HEK293 (cell line): ENCODE measurements at regions not wholly inside any gene's neighbourhood (a gene's known extent, or its start where the extent isn't known, plus 50 kb on each side); places are given as distances from the start of the nearest gene placed in this dataset.

Source experiments
- CTCF ChIA-PET: fragments of 350-600 bp; formaldehyde crosslinking; extraction: SDS; loops from one replicate; lab custom pipeline; 2021; ENCODE audit warnings: antibody characterized with exemption; lab: Yijun Ruan, JAX
- POLR2A ChIA-PET: fragments of 300-600 bp; formaldehyde crosslinking; extraction: SDS; loops from one replicate; lab custom pipeline; 2020; ENCODE audit warnings: antibody characterized with exemption, inconsistent platforms; lab: Yijun Ruan, JAX
- H3K27ac ChIP-seq: fragments of 200-500 bp; sonication (Bioruptor generic); 2 replicates; pipeline ENCODE4 v1.5.1; 2014; ENCODE audit warnings: low read depth, low read length, control low read depth, inconsistent platforms; ENCODE audit errors: extremely low read depth
- H3K36me3 ChIP-seq, 2 experiments: fragments of 200-500 bp in 1 of 2; sonication (Bioruptor generic) in 1 of 2; 1 replicate in 1 of 2; 2 replicates in 1 of 2; pipeline ENCODE4 v1.5.1; 2014 to 2017; ENCODE audit warnings: inconsistent platforms in 2 of 2, low read length in 2 of 2; ENCODE audit not compliant: control insufficient read depth in 2 of 2, insufficient read depth in 1 of 2
- H3K4me1 ChIP-seq: fragments of 200-500 bp; sonication (Bioruptor generic); 2 replicates; pipeline ENCODE4 v1.5.1; 2014; ENCODE audit warnings: mild to moderate bottlenecking, low read length, inconsistent platforms; ENCODE audit not compliant: control insufficient read depth, insufficient read depth
- H3K4me3 ChIP-seq: 2 replicates; pipeline ENCODE4 v1.5.1; 2011; ENCODE audit warnings: low read depth, mild to moderate bottlenecking, control low read depth, low read length, moderate library complexity
- H3K9me3 ChIP-seq: fragments of 200-500 bp; sonication (Bioruptor generic); 2 replicates; pipeline ENCODE4 v1.5.1; 2014; ENCODE audit warnings: low read depth, low read length, inconsistent platforms; ENCODE audit not compliant: control insufficient read depth, insufficient read depth
- FEZF1 ChIP-seq: fragments of 450-650 bp; formaldehyde crosslinking; IDR thresholded peaks from 2 replicates; pipeline ENCODE4 v1.5.1; 2016; ENCODE audit warnings: missing biosample characterization, missing genetic modification characterization
- GFI1B ChIP-seq: fragments of 450-650 bp; formaldehyde crosslinking; IDR thresholded peaks from 2 replicates; pipeline ENCODE4 v1.5.1; 2016; ENCODE audit warnings: missing biosample characterization, missing genetic modification characterization
- KLF8 ChIP-seq: fragments of 450-650 bp; formaldehyde crosslinking; IDR thresholded peaks from 2 replicates; pipeline ENCODE4 v1.5.1; 2016; ENCODE audit warnings: missing biosample characterization, missing genetic modification characterization
- MZF1 ChIP-seq: fragments of 450-650 bp; formaldehyde crosslinking; IDR thresholded peaks from 2 replicates; pipeline ENCODE4 v1.5.1; 2017; ENCODE audit warnings: missing biosample characterization, missing genetic modification characterization, borderline replicate concordance
- OVOL3 ChIP-seq: fragments of 450-650 bp; formaldehyde crosslinking; IDR thresholded peaks from 2 replicates; pipeline ENCODE4 v1.5.1; 2016; ENCODE audit warnings: missing biosample characterization, missing genetic modification characterization
- TCF7L2 ChIP-seq: IDR thresholded peaks from 2 replicates; pipeline ENCODE4 v1.6.1; 2011; ENCODE audit warnings: low read depth, mild to moderate bottlenecking, inconsistent platforms, low read length, moderate library complexity, borderline replicate concordance
- TRIM28 ChIP-seq: IDR thresholded peaks from 2 replicates; pipeline ENCODE4 v1.6.1; 2011; ENCODE audit warnings: low read length, control low read depth, borderline replicate concordance
- ZBTB1 ChIP-seq: fragments of 450-650 bp; formaldehyde crosslinking; IDR thresholded peaks from 2 replicates; pipeline ENCODE4 v1.5.1; 2016; ENCODE audit warnings: missing biosample characterization, missing genetic modification characterization
- ZFHX2 ChIP-seq: fragments of 450-650 bp; formaldehyde crosslinking; conservative IDR thresholded peaks from 2 replicates; pipeline ENCODE4 v1.5.1; 2016; ENCODE audit warnings: missing biosample characterization, missing genetic modification characterization
- ZNF16 ChIP-seq: fragments of 450-650 bp; formaldehyde crosslinking; IDR thresholded peaks from 2 replicates; pipeline ENCODE4 v1.5.1; 2016; ENCODE audit warnings: low read depth, missing biosample characterization, missing genetic modification characterization
- ZNF169 ChIP-seq: fragments of 450-650 bp; formaldehyde crosslinking; IDR thresholded peaks from 2 replicates; pipeline ENCODE4 v1.5.1; 2016; ENCODE audit warnings: missing biosample characterization, missing genetic modification characterization
- ZNF221 ChIP-seq: fragments of 450-650 bp; formaldehyde crosslinking; IDR thresholded peaks from 2 replicates; pipeline ENCODE4 v1.5.1; 2017; ENCODE audit warnings: missing biosample characterization, missing genetic modification characterization, borderline replicate concordance
- ZNF391 ChIP-seq: fragments of 450-650 bp; formaldehyde crosslinking; IDR thresholded peaks from 2 replicates; pipeline ENCODE4 v1.5.1; 2016; ENCODE audit warnings: low read depth, missing biosample characterization, missing genetic modification characterization, borderline replicate concordance
- ZNF426 ChIP-seq: fragments of 450-650 bp; formaldehyde crosslinking; IDR thresholded peaks from 2 replicates; pipeline ENCODE4 v1.5.1; 2017; ENCODE audit warnings: missing biosample characterization, missing genetic modification characterization, mild to moderate bottlenecking, inconsistent platforms, moderate library complexity
- ZNF501 ChIP-seq: fragments of 450-650 bp; formaldehyde crosslinking; IDR thresholded peaks from 2 replicates; pipeline ENCODE4 v1.5.1; 2016; ENCODE audit warnings: missing biosample characterization, missing genetic modification characterization
- ZNF510 ChIP-seq: fragments of 450-650 bp; formaldehyde crosslinking; IDR thresholded peaks from 2 replicates; pipeline ENCODE4 v1.5.1; 2018; ENCODE audit warnings: mild to moderate bottlenecking, missing genetic modification characterization, missing biosample characterization; ENCODE audit not compliant: insufficient replicate concordance
- ZNF514 ChIP-seq: fragments of 450-650 bp; formaldehyde crosslinking; IDR thresholded peaks from 2 replicates; pipeline ENCODE4 v1.5.1; 2016; ENCODE audit warnings: missing biosample characterization, missing genetic modification characterization
- ZNF777 ChIP-seq: fragments of 450-650 bp; formaldehyde crosslinking; IDR thresholded peaks from 2 replicates; pipeline ENCODE4 v1.5.1; 2017; ENCODE audit warnings: missing biosample characterization, missing genetic modification characterization, borderline replicate concordance
- ZNF830 ChIP-seq: fragments of 450-650 bp; IDR thresholded peaks from 2 replicates; pipeline ENCODE4 v1.5.0; 2018; ENCODE audit warnings: missing biosample characterization, missing genetic modification characterization, low read depth, mild to moderate bottlenecking, moderate library complexity
- ZSCAN23 ChIP-seq: fragments of 450-650 bp; formaldehyde crosslinking; IDR thresholded peaks from 2 replicates; pipeline ENCODE4 v1.5.1; 2016; ENCODE audit warnings: missing biosample characterization, missing genetic modification characterization
- TF ChIP-seq, protein P1 (sequence below): fragments of 450-650 bp; formaldehyde crosslinking; IDR thresholded peaks from 2 replicates; pipeline ENCODE4 v1.5.1; 2017; ENCODE audit warnings: missing biosample characterization, mild to moderate bottlenecking, missing genetic modification characterization, moderate library complexity
- TF ChIP-seq, protein P2 (sequence below): fragments of 450-650 bp; formaldehyde crosslinking; IDR thresholded peaks from 2 replicates; pipeline ENCODE4 v1.5.1; 2017; ENCODE audit warnings: missing biosample characterization, missing genetic modification characterization
- TF ChIP-seq, protein P3 (sequence below): fragments of 450-650 bp; formaldehyde crosslinking; IDR thresholded peaks from 2 replicates; pipeline ENCODE4 v1.5.1; 2017; ENCODE audit warnings: missing biosample characterization, missing genetic modification characterization
- TF ChIP-seq, protein P4 (sequence below): fragments of 450-650 bp; formaldehyde crosslinking; IDR thresholded peaks from 2 replicates; pipeline ENCODE4 v1.5.1; 2016; ENCODE audit warnings: missing biosample characterization, missing genetic modification characterization, borderline replicate concordance
- TF ChIP-seq, protein P5 (sequence below): fragments of 450-650 bp; formaldehyde crosslinking; IDR thresholded peaks from 2 replicates; pipeline ENCODE4 v1.5.1; 2016; ENCODE audit warnings: missing biosample characterization, missing genetic modification characterization
- TF ChIP-seq, protein P6 (sequence below): fragments of 450-650 bp; formaldehyde crosslinking; IDR thresholded peaks from 2 replicates; pipeline ENCODE4 v1.5.1; 2016; ENCODE audit warnings: missing biosample characterization, missing genetic modification characterization, low read depth

DNA sequence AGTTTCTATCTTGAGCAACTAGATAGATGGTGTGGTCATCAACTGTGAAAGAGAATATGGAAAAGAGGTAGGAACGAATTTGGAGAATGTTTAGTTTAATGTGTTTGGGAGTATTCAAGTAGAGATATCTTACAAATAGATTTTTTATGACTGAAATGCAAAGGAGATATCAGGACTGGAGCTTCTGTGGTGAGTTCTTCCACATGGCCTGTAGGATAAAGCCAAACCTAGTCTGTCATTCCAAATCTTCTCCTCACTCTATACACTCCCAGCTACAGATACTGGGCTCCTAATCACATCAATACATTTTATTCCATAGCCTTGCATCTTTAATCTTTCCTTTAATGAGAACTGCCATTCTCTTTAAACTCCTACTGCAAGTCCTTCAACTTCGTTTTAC lies 194.3 kb downstream of the FIGN start (continued):
- TF ChIP-seq ZNF510 (tag by site-specific recombination) (no peak), ZNF16 (tag by site-specific recombination) (no peak), ZNF391 (tag by site-specific recombination) (no peak), OVOL3 (tag by site-specific recombination) (no peak), ZFHX2 (tag by site-specific recombination) (no peak)

DNA sequence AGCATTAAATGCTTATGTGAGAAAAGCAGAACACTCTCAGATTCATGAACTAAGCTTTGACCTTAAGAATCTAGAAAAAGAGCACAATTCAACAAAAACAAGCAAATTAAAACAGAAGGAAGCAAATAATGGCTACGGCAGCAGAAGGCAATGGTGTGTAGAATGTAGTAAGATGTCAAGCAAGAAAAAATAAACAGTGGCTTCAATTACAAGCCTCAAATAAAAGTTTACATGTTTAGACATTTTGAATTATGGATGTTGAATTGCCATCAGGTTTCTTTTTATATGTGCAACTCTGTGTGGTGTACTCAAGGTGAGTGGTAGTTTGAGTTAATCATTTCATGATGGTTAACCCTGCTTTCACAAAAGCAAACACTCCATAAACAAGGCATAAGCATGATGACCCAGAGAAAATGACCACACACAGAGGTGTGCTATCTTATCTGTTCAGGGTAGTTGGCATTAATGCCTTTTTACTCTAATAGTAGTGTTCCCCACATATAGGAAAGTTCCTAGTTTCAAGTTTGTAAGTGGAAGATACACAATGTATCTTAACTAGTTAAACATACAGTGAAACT lies 207.1 kb downstream of the FIGN start:
- ChIA-PET POLR2A (no interaction called here), CTCF (no interaction called here)
- TF ChIP-seq, protein P1, sequence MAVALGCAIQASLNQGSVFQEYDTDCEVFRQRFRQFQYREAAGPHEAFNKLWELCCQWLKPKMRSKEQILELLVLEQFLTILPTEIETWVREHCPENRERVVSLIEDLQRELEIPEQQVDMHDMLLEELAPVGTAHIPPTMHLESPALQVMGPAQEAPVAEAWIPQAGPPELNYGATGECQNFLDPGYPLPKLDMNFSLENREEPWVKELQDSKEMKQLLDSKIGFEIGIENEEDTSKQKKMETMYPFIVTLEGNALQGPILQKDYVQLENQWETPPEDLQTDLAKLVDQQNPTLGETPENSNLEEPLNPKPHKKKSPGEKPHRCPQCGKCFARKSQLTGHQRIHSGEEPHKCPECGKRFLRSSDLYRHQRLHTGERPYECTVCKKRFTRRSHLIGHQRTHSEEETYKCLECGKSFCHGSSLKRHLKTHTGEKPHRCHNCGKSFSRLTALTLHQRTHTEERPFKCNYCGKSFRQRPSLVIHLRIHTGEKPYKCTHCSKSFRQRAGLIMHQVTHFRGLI (tag by site-specific recombination): no peak
- TF ChIP-seq TCF7L2 (no peak), ZNF830 (tag by site-specific recombination) (no peak), ZNF514 (no peak), FEZF1 (tag by site-specific recombination) (peak; percentile 58), ZNF169 (tag by site-specific recombination) (no peak), ZNF510 (tag by site-specific recombination) (peak; percentile 23), KLF8 (tag by site-specific recombination) (no peak), ZNF221 (tag by site-specific recombination) (no peak), MZF1 (no peak), ZNF501 (tag by site-specific recombination) (no peak), TRIM28 (no peak), GFI1B (tag by site-specific recombination) (no peak), ZSCAN23 (tag by site-specific recombination) (no peak), ZNF777 (tag by site-specific recombination) (no peak), ZBTB1 (tag by site-specific recombination) (no peak), ZNF426 (no peak)
- TF ChIP-seq, protein P2, sequence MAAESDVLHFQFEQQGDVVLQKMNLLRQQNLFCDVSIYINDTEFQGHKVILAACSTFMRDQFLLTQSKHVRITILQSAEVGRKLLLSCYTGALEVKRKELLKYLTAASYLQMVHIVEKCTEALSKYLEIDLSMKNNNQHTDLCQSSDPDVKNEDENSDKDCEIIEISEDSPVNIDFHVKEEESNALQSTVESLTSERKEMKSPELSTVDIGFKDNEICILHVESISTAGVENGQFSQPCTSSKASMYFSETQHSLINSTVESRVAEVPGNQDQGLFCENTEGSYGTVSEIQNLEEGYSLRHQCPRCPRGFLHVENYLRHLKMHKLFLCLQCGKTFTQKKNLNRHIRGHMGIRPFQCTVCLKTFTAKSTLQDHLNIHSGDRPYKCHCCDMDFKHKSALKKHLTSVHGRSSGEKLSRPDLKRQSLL: no peak
- TF ChIP-seq, protein P3, sequence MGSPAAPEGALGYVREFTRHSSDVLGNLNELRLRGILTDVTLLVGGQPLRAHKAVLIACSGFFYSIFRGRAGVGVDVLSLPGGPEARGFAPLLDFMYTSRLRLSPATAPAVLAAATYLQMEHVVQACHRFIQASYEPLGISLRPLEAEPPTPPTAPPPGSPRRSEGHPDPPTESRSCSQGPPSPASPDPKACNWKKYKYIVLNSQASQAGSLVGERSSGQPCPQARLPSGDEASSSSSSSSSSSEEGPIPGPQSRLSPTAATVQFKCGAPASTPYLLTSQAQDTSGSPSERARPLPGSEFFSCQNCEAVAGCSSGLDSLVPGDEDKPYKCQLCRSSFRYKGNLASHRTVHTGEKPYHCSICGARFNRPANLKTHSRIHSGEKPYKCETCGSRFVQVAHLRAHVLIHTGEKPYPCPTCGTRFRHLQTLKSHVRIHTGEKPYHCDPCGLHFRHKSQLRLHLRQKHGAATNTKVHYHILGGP (tag by site-specific recombination): 0 out of 2 replicates have a peak, but pooled peaks have one; percentile 25
- TF ChIP-seq, protein P4, sequence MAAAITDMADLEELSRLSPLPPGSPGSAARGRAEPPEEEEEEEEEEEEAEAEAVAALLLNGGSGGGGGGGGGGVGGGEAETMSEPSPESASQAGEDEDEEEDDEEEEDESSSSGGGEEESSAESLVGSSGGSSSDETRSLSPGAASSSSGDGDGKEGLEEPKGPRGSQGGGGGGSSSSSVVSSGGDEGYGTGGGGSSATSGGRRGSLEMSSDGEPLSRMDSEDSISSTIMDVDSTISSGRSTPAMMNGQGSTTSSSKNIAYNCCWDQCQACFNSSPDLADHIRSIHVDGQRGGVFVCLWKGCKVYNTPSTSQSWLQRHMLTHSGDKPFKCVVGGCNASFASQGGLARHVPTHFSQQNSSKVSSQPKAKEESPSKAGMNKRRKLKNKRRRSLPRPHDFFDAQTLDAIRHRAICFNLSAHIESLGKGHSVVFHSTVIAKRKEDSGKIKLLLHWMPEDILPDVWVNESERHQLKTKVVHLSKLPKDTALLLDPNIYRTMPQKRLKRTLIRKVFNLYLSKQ (tag by site-specific recombination): no peak
- TF ChIP-seq, protein P5, sequence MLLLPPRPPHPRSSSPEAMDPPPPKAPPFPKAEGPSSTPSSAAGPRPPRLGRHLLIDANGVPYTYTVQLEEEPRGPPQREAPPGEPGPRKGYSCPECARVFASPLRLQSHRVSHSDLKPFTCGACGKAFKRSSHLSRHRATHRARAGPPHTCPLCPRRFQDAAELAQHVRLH (tag by site-specific recombination): no peak
- TF ChIP-seq, protein P6, sequence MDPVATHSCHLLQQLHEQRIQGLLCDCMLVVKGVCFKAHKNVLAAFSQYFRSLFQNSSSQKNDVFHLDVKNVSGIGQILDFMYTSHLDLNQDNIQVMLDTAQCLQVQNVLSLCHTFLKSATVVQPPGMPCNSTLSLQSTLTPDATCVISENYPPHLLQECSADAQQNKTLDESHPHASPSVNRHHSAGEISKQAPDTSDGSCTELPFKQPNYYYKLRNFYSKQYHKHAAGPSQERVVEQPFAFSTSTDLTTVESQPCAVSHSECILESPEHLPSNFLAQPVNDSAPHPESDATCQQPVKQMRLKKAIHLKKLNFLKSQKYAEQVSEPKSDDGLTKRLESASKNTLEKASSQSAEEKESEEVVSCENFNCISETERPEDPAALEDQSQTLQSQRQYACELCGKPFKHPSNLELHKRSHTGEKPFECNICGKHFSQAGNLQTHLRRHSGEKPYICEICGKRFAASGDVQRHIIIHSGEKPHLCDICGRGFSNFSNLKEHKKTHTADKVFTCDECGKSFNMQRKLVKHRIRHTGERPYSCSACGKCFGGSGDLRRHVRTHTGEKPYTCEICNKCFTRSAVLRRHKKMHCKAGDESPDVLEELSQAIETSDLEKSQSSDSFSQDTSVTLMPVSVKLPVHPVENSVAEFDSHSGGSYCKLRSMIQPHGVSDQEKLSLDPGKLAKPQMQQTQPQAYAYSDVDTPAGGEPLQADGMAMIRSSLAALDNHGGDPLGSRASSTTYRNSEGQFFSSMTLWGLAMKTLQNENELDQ (tag by site-specific recombination): no peak
- no peak overlapping the region for H3K4me3 ChIP-seq
- H3K9me3 ChIP-seq: no peaks in the 10 kb centered on the region
- 0 out of 2 replicates have a peak, but pooled peaks cover 3% of the 10 kb centered on the region for H3K4me1 ChIP-seq
- no peaks in the 10 kb centered on the region for H3K36me3 ChIP-seq
- no peak overlapping the region for H3K27ac ChIP-seq
